Vagina (tissue), 2 donors: ENCODE measurements at regions not wholly inside any gene's neighbourhood (a gene's known extent, or its start where the extent isn't known, plus 50 kb on each side); places are given as distances from the start of the nearest gene placed in this dataset.

Experiments
- POLR2AphosphoS5 ChIP-seq, 2 donors: sonication (generic); formaldehyde crosslinking; IDR thresholded peaks; one replicate each; pipeline ENCODE4 v1.9.0; 2017; ENCODE audit warnings: antibody characterized with exemption in 2 of 2, mild to moderate bottlenecking in 2 of 2, low read depth in 1 of 2; ENCODE audit not compliant: insufficient read depth in 1 of 2
- TF ChIP-seq, protein P1 (sequence below), 3 experiments: fragments of 450-650 bp in 2 of 3; fragments of 200-600 bp in 1 of 3; sonication (generic) in 1 of 3; IDR thresholded peaks; one replicate each; pipeline ENCODE4 v1.5.1; 2017 to 2019; ENCODE audit warnings: antibody characterized with exemption in 3 of 3, mild to moderate bottlenecking in 2 of 3, moderate library complexity in 2 of 3

DNA sequence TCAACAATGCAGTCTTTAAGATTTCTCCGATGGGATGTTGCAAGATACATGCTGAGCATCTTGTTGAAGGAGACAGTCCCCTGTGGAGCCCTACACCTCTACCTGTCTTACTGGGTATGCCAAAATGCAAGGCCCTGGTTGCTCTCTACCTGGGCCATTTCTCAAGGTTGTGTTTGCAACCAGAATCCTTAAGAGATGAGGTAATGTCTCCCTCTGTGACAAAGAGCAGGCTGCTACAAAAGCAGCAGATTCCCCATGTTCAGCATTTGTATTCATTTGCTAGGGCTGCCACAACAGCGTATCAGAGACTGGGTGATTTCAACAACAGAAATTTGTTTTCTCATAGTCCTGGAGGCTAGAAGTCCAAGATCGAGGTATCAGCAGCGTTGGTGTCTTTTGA, 138.4 kb upstream of the RPS23 start:
- TF ChIP-seq, protein P1, sequence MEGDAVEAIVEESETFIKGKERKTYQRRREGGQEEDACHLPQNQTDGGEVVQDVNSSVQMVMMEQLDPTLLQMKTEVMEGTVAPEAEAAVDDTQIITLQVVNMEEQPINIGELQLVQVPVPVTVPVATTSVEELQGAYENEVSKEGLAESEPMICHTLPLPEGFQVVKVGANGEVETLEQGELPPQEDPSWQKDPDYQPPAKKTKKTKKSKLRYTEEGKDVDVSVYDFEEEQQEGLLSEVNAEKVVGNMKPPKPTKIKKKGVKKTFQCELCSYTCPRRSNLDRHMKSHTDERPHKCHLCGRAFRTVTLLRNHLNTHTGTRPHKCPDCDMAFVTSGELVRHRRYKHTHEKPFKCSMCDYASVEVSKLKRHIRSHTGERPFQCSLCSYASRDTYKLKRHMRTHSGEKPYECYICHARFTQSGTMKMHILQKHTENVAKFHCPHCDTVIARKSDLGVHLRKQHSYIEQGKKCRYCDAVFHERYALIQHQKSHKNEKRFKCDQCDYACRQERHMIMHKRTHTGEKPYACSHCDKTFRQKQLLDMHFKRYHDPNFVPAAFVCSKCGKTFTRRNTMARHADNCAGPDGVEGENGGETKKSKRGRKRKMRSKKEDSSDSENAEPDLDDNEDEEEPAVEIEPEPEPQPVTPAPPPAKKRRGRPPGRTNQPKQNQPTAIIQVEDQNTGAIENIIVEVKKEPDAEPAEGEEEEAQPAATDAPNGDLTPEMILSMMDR (IDR thresholded peaks at IDR 0.05): no peak
- no peak for TF ChIP-seq POLR2AphosphoS5 (IDR thresholded peaks at IDR 0.05; ENCODE audit: insufficient read depth in 1 of 2, low read depth in 1 of 2)
